Daoy (cell line): ENCODE measurements at regions not wholly inside any gene's neighbourhood (a gene's known extent, or its start where the extent isn't known, plus 50 kb on each side); places are given as distances from the start of the nearest gene placed in this dataset.
"Not testable (repeated sequence)": the region's sequence is repeated elsewhere in the genome, so short reads cannot be mapped to it uniquely, and the experiment has no call there.

Experiments used
- DNase-seq: peaks from one replicate; pipeline ENCODE4 v3.0.0-alpha.2; 2015; ENCODE audit warnings: low read depth

GRCh38 chr2:41151746-41152145 is 699.9 kb upstream of the SLC8A1 start:
- DNase-seq: no peak

GRCh38 chr2:41152318-41152717 is 700.4 kb upstream of the SLC8A1 start:
- DNase-seq: no peak

GRCh38 chr2:41160439-41160838 is 708.5 kb upstream of the SLC8A1 start:
- DNase-seq: no peak

- no peak for DNase-seq
Observed at GRCh38 chr2:41167014-41167413, 715.1 kb upstream of the SLC8A1 start.

GRCh38 chr2:41169744-41170143 is 717.9 kb upstream of the SLC8A1 start:
- DNase-seq: no peak

GRCh38 chr2:41170589-41170988 is 718.7 kb upstream of the SLC8A1 start:
- DNase-seq: no peak

GRCh38 chr2:41180387-41180786 is 728.5 kb upstream of the SLC8A1 start:
- no peak for DNase-seq

- DNase-seq: no peak
Observed at GRCh38 chr2:41182961-41183360, 731.1 kb upstream of the SLC8A1 start.

- DNase-seq: no peak
Observed at GRCh38 chr2:41187376-41188122, 735.7 kb upstream of the SLC8A1 start.

GRCh38 chr2:41194230-41194629 is 742.3 kb upstream of the SLC8A1 start:
- DNase-seq: no peak

- DNase-seq: no peak
Observed at GRCh38 chr2:41197781-41198180, 745.9 kb upstream of the SLC8A1 start.

- no peak for DNase-seq
Observed at GRCh38 chr2:41199334-41199733, 747.4 kb upstream of the SLC8A1 start.

GRCh38 chr2:41204315-41204714 is 752.4 kb upstream of the SLC8A1 start:
- DNase-seq: no peak

GRCh38 chr2:41206004-41206403 is 754.1 kb upstream of the SLC8A1 start:
- no peak for DNase-seq

GRCh38 chr2:41207578-41207977 is 755.7 kb upstream of the SLC8A1 start:
- DNase-seq: no peak

GRCh38 chr2:41210030-41210429 is 758.1 kb upstream of the SLC8A1 start:
- DNase-seq: not testable (repeated sequence)

GRCh38 chr2:41216978-41217377 is 765.1 kb upstream of the SLC8A1 start:
- no peak for DNase-seq

- no peak for DNase-seq
Observed at GRCh38 chr2:41222593-41222992, 770.7 kb upstream of the SLC8A1 start.

- no peak for DNase-seq
Observed at GRCh38 chr2:41234093-41234492, 782.2 kb upstream of the SLC8A1 start.

GRCh38 chr2:41241325-41242000 is 789.6 kb upstream of the SLC8A1 start:
- no peak for DNase-seq

GRCh38 chr2:41242001-41242331 is 790.1 kb upstream of the SLC8A1 start:
- DNase-seq: no peak

GRCh38 chr2:41267929-41268659 is 779.7 kb upstream of the PKDCC start:
- no peak for DNase-seq
